HepG2 (cell line): ENCODE measurements at regions not wholly inside any gene's neighbourhood (a gene's known extent, or its start where the extent isn't known, plus 50 kb on each side); places are given as distances from the start of the nearest gene placed in this dataset.

Experiments
- ATAC-seq: fragments of 200-7000 bp; cut with Tn5 transposase; 3 replicates; pipeline ENCODE4 v1.9.1; 2020; ENCODE audit warnings: mild to moderate bottlenecking, moderate library complexity
- BruUV-seq: library from RNA; stranded (reverse); fragments of 400-500 nt; replicated peaks from 2 replicates; lab custom pipeline; 2021; lab: Mats Ljungman, UMichigan
- CTCF ChIA-PET: fragments of 300-600 bp; formaldehyde crosslinking; extraction: SDS; loops from one replicate; lab custom pipeline; 2021; ENCODE audit warnings: low total read pairs, inconsistent platforms, low intra/inter-chr PET ratio; lab: Yijun Ruan, JAX
- POLR2A ChIA-PET: fragments of 350-600 bp; sonication (Branson Sonifier 250); formaldehyde crosslinking; loops from one replicate; lab custom pipeline; 2020; ENCODE audit warnings: antibody characterized with exemption, inconsistent platforms; lab: Yijun Ruan, JAX
- DNase-seq: peaks from one replicate; pipeline ENCODE4 v3.0.0-alpha.2; 2015; ENCODE audit warnings: low spot score
- FAIRE-seq: peaks from 3 replicates; lab custom pipeline; 2011; peaks lifted over from hg19 to GRCh38; lab: Jason Lieb, UNC
- H2AFZ ChIP-seq: one replicate; pipeline ENCODE4 v1.6.1; 2011; ENCODE audit warnings: low read length, inconsistent platforms
- H3K27ac ChIP-seq: fragments of 300-600 bp; 3 replicates; pipeline ENCODE4 v1.8.0; 2011; ENCODE audit warnings: mixed run types, mild to moderate bottlenecking, mixed read lengths, low read length, inconsistent platforms; ENCODE audit not compliant: insufficient read depth; ENCODE audit errors: extremely low read length
- H3K27me3 ChIP-seq, 2 experiments: fragments of 200-600 bp in 1 of 2; 2 replicates in 1 of 2; 3 replicates in 1 of 2; pipeline versions ENCODE4 v1.6.0 to v1.8.0; 2011; ENCODE audit warnings: low read length in 2 of 2, mild to moderate bottlenecking in 2 of 2, moderate library complexity in 2 of 2, inconsistent platforms in 1 of 2; ENCODE audit not compliant: insufficient read depth in 2 of 2, control insufficient read depth in 1 of 2
- H3K36me3 ChIP-seq, 2 experiments: fragments of 200-600 bp in 1 of 2; replicated peaks in 1 of 2; 2 replicates in 1 of 2; 3 replicates in 1 of 2; pipeline versions ENCODE4 v1.5.1 to v1.8.0; 2011; ENCODE audit warnings: low read length in 2 of 2, inconsistent platforms in 1 of 2; ENCODE audit not compliant: insufficient read depth in 2 of 2, control insufficient read depth in 1 of 2
- H3K4me1 ChIP-seq: 2 replicates; pipeline ENCODE4 v1.5.1; 2012; ENCODE audit warnings: low read length, inconsistent platforms; ENCODE audit not compliant: insufficient read depth
- H3K4me2 ChIP-seq: 2 replicates; pipeline ENCODE4 v1.6.0; 2011; ENCODE audit warnings: low read depth, low read length, inconsistent platforms
- H3K4me3 ChIP-seq, 3 experiments: fragments of 200-600 bp in 1 of 3; sonication (generic), shearing (Covaris generic) in 1 of 3; replicated peaks in 1 of 3; 2 replicates each; pipeline ENCODE4 v1.5.1; 2011 to 2016; ENCODE audit warnings: low read length in 3 of 3, inconsistent platforms in 2 of 3, low read depth in 2 of 3, mild to moderate bottlenecking in 2 of 3, control low read depth in 1 of 3, mixed read lengths in 1 of 3; ENCODE audit not compliant: insufficient read depth in 1 of 3
- H3K79me2 ChIP-seq: one replicate; pipeline ENCODE4 v1.6.1; 2011; ENCODE audit warnings: low read length, inconsistent platforms; ENCODE audit not compliant: insufficient read depth
- H3K9ac ChIP-seq: 2 replicates; pipeline ENCODE4 v1.6.0; 2011; ENCODE audit warnings: mild to moderate bottlenecking, low read depth, low read length, inconsistent platforms; ENCODE audit not compliant: insufficient read depth
- H3K9me3 ChIP-seq: 2 replicates; pipeline ENCODE4 v1.5.1; 2012; ENCODE audit warnings: mild to moderate bottlenecking, low read length
- H4K20me1 ChIP-seq: 2 replicates; pipeline ENCODE4 v1.6.0; 2011; ENCODE audit warnings: inconsistent platforms, mild to moderate bottlenecking, low read length, moderate library complexity; ENCODE audit not compliant: insufficient read depth
- GATA4 ChIP-seq: sonication (generic); IDR thresholded peaks from 2 replicates; pipeline ENCODE4 v1.6.1; 2016; ENCODE audit warnings: antibody characterized with exemption, low read depth, borderline replicate concordance
- KDM5B ChIP-seq: sonication (generic); formaldehyde crosslinking; IDR thresholded peaks from 2 replicates; pipeline ENCODE4 v1.4.0; 2020; ENCODE audit warnings: missing genetic modification reagents, mild to moderate bottlenecking, borderline replicate concordance
- NR2F2 ChIP-seq: IDR thresholded peaks from 2 replicates; pipeline ENCODE4 v1.6.1; 2012; ENCODE audit warnings: low read depth, inconsistent platforms, borderline replicate concordance
- RARA ChIP-seq: IDR thresholded peaks from 2 replicates; pipeline ENCODE4 v1.6.1; 2016; ENCODE audit warnings: missing genetic modification reagents, missing compliant biosample characterization
- SRSF1 ChIP-seq: fragments of 200-400 bp; formaldehyde crosslinking; optimal IDR thresholded peaks from 2 replicates; pipeline ENCODE3; 2017; ENCODE audit warnings: mild to moderate bottlenecking, low read depth, low read length, moderate library complexity
- WIZ ChIP-seq: sonication (generic); formaldehyde crosslinking; IDR thresholded peaks from 2 replicates; pipeline ENCODE4 v1.5.1; 2020; ENCODE audit warnings: mild to moderate bottlenecking, missing genetic modification reagents
- ZFP37 ChIP-seq: sonication (generic); formaldehyde crosslinking; IDR thresholded peaks from 2 replicates; pipeline ENCODE4 v1.4.0; 2020; ENCODE audit warnings: missing genetic modification reagents, borderline replicate concordance
- ZFP82 ChIP-seq: sonication (generic); formaldehyde crosslinking; IDR thresholded peaks from 2 replicates; pipeline ENCODE4 v1.5.1; 2020; ENCODE audit warnings: mild to moderate bottlenecking, missing genetic modification reagents, borderline replicate concordance
- ZNF230 ChIP-seq: sonication (generic); formaldehyde crosslinking; IDR thresholded peaks from 2 replicates; pipeline ENCODE4 v1.4.0; 2020; ENCODE audit warnings: mild to moderate bottlenecking, missing genetic modification reagents
- WGBS: methylation state at CpG from one replicate; pipeline ENCODE4 v1.1.6; 2017; ENCODE audit warnings: low lambda C conversion rate; 5-methylcytosine and 5-hydroxymethylcytosine counted together
- in situ Hi-C: cut with HindIII; loops from 2 replicates; pipeline ENCODE4 v1.10.0; 2017; ENCODE audit warnings: low pct_unique_long_range_greater_than_20kb; ENCODE audit not compliant: extremely low pct_ligation_motif_present
- intact Hi-C: fragments of 100-400 bp; cut with micrococcal nuclease; formaldehyde crosslinking; loops from one replicate; pipeline ENCODE4 v1.10.0; 2022; ENCODE audit not compliant: unreplicated experiment
- TF ChIP-seq, protein P1 (sequence below): sonication (generic); formaldehyde crosslinking; IDR thresholded peaks from 2 replicates; pipeline ENCODE4 v1.8.0; 2022; ENCODE audit warnings: mild to moderate bottlenecking, missing genetic modification reagents
- TF ChIP-seq, protein P2 (sequence below): sonication (generic); formaldehyde crosslinking; IDR thresholded peaks from 2 replicates; pipeline ENCODE4 v1.8.0; 2022; ENCODE audit warnings: missing genetic modification reagents, mild to moderate bottlenecking, borderline replicate concordance
- TF ChIP-seq, protein P3 (sequence below): IDR thresholded peaks from 2 replicates; pipeline ENCODE4 v1.6.1; 2016; ENCODE audit warnings: missing genetic modification reagents, missing compliant biosample characterization
- TF ChIP-seq, protein P4 (sequence below): sonication (generic); formaldehyde crosslinking; IDR thresholded peaks from 2 replicates; pipeline ENCODE4 v1.5.1; 2020; ENCODE audit warnings: missing genetic modification reagents, mild to moderate bottlenecking, borderline replicate concordance

DNA sequence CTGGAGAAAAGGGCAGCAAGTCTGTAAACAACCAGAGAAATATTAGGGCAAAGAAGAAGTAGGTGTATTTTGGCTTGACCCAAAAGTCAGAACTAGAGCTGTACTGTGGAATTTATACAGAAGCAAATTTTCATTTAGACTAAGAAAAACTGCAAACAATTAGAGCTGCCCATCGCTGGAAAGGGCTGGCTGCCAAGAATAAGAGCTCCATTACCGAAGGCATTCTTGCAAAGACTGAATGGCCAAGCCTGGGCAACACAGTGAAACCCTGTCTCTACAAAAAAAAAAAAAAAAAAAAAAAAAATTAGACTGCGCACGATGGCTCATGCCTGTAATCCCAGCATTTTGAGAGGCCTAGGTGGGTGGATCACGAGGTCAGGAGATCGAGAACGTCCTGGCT lies 53.9 kb upstream of the TMC5 start:
- Histone ChIP-seq H3K79me2 (no peaks in the 10 kb centered on the region), H3K36me3 (no peaks in the 10 kb centered on the region), H3K9ac (no peak overlapping the region), H3K27me3 (no peaks in the 10 kb centered on the region), H3K4me3 (no peak overlapping the region), H3K4me1 (no peaks in the 10 kb centered on the region), H3K27ac (no peak overlapping the region), H3K9me3 (no peaks in the 10 kb centered on the region), H4K20me1 (no peaks in the 10 kb centered on the region), H2AFZ (no peak overlapping the region), H3K4me2 (no peak overlapping the region)
- BruUV-seq, result no TSS peak
- POLR2A ChIA-PET, result no interaction called here
- ATAC-seq (no peak), FAIRE-seq (no peak), DNase-seq (no peak)
- CTCF ChIA-PET, result no interaction called here
- intact Hi-C loops, result no loop called here
- in situ Hi-C loops, result no loop called here
- 26% methylated on average over 7 of the region's 7 CpGs for WGBS
- TF ChIP-seq, protein P1, sequence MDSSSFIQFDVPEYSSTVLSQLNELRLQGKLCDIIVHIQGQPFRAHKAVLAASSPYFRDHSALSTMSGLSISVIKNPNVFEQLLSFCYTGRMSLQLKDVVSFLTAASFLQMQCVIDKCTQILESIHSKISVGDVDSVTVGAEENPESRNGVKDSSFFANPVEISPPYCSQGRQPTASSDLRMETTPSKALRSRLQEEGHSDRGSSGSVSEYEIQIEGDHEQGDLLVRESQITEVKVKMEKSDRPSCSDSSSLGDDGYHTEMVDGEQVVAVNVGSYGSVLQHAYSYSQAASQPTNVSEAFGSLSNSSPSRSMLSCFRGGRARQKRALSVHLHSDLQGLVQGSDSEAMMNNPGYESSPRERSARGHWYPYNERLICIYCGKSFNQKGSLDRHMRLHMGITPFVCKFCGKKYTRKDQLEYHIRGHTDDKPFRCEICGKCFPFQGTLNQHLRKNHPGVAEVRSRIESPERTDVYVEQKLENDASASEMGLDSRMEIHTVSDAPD (CRISPR knock-in tag), result no peak
- TF ChIP-seq, protein P2, sequence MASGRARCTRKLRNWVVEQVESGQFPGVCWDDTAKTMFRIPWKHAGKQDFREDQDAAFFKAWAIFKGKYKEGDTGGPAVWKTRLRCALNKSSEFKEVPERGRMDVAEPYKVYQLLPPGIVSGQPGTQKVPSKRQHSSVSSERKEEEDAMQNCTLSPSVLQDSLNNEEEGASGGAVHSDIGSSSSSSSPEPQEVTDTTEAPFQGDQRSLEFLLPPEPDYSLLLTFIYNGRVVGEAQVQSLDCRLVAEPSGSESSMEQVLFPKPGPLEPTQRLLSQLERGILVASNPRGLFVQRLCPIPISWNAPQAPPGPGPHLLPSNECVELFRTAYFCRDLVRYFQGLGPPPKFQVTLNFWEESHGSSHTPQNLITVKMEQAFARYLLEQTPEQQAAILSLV (CRISPR knock-in tag), result no peak
- TF ChIP-seq WIZ (CRISPR knock-in tag), result no peak
- TF ChIP-seq ZNF230 (CRISPR knock-in tag), result no peak
- TF ChIP-seq ZFP82 (CRISPR knock-in tag), result no peak
- TF ChIP-seq GATA4, result no peak
- TF ChIP-seq, protein P3, sequence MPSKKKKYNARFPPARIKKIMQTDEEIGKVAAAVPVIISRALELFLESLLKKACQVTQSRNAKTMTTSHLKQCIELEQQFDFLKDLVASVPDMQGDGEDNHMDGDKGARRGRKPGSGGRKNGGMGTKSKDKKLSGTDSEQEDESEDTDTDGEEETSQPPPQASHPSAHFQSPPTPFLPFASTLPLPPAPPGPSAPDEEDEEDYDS (CRISPR knock-in tag), result no peak
- TF ChIP-seq KDM5B (CRISPR knock-in tag), result no peak
- TF ChIP-seq RARA (CRISPR knock-in tag), result no peak
- no peak for TF ChIP-seq SRSF1
- TF ChIP-seq, protein P4, sequence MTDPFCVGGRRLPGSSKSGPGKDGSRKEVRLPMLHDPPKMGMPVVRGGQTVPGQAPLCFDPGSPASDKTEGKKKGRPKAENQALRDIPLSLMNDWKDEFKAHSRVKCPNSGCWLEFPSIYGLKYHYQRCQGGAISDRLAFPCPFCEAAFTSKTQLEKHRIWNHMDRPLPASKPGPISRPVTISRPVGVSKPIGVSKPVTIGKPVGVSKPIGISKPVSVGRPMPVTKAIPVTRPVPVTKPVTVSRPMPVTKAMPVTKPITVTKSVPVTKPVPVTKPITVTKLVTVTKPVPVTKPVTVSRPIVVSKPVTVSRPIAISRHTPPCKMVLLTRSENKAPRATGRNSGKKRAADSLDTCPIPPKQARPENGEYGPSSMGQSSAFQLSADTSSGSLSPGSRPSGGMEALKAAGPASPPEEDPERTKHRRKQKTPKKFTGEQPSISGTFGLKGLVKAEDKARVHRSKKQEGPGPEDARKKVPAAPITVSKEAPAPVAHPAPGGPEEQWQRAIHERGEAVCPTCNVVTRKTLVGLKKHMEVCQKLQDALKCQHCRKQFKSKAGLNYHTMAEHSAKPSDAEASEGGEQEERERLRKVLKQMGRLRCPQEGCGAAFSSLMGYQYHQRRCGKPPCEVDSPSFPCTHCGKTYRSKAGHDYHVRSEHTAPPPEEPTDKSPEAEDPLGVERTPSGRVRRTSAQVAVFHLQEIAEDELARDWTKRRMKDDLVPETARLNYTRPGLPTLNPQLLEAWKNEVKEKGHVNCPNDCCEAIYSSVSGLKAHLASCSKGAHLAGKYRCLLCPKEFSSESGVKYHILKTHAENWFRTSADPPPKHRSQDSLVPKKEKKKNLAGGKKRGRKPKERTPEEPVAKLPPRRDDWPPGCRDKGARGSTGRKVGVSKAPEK (CRISPR knock-in tag), result no peak
- TF ChIP-seq NR2F2, result no peak
- no peak for TF ChIP-seq ZFP37 (CRISPR knock-in tag)
- TF ChIP-seq, all 625 proteins: peak for 0
